HCT116 (cell line): ENCODE measurements at regions not wholly inside any gene's neighbourhood (a gene's known extent, or its start where the extent isn't known, plus 50 kb on each side); places are given as distances from the start of the nearest gene placed in this dataset.

Experiments
- ATAC-seq: fragments of 200-7000 bp; cut with Tn5 transposase; 2 replicates; pipeline ENCODE4 v1.9.1; 2020; ENCODE audit warnings: mild to moderate bottlenecking, moderate library complexity
- BruUV-seq: library from RNA; stranded (reverse); fragments of 400-500 nt; replicated peaks from 2 replicates; lab custom pipeline; 2021; lab: Mats Ljungman, UMichigan
- CTCF ChIA-PET: fragments of 300-600 bp; sonication (Branson Sonifier 250); formaldehyde crosslinking; loops from one replicate; lab custom pipeline; 2021; ENCODE audit warnings: antibody characterized with exemption; lab: Charles Lee
- POLR2A ChIA-PET: fragments of 300-600, 350-600 bp; sonication (Branson Sonifier 250); formaldehyde crosslinking; loops from one replicate; lab custom pipeline; 2021; ENCODE audit warnings: antibody characterized with exemption; lab: Charles Lee
- RAD21 ChIA-PET, 2 experiments: fragments of 300-600 bp; sonication (Branson Sonifier 250); formaldehyde crosslinking; loops; one replicate each; lab custom pipeline; 2023; ENCODE audit warnings: low total read pairs in 2 of 2; ENCODE audit not compliant: uncharacterized antibody in 2 of 2, unreplicated experiment in 2 of 2, low non-redundant PET in 1 of 2; lab: Charles Lee
- DNase-seq: peaks from one replicate; pipeline ENCODE4 v3.0.0-alpha.2; 2010; ENCODE audit warnings: low read depth, low spot score
- H2AFZ ChIP-seq: fragments of 200-600 bp; shearing (Covaris generic), sonication (generic); 2 replicates; pipeline ENCODE4 v1.6.1; 2017; ENCODE audit warnings: low read depth, mixed run types, mixed read lengths, antibody characterized with exemption, low read length; ENCODE audit not compliant: poor library complexity, severe bottlenecking
- H3K27ac ChIP-seq: 2 replicates; pipeline ENCODE4 v1.5.1; 2012; ENCODE audit warnings: low read depth, low read length
- H3K27me3 ChIP-seq: fragments of 200-600 bp; sonication (generic); 2 replicates; pipeline ENCODE4 v1.6.1; 2016; ENCODE audit warnings: mixed run types, low read length, mixed read lengths; ENCODE audit not compliant: insufficient read depth
- H3K36me3 ChIP-seq, 2 experiments: fragments of 200-500 bp in 1 of 2; fragments of 200-600 bp in 1 of 2; sonication (Bioruptor generic) in 1 of 2; sonication (generic) in 1 of 2; 2 replicates each; pipeline versions ENCODE4 v1.5.1 to v1.6.1; 2014 to 2016; ENCODE audit warnings: low read length in 2 of 2, inconsistent platforms in 1 of 2, mixed read lengths in 1 of 2, mixed run types in 1 of 2; ENCODE audit not compliant: insufficient read depth in 2 of 2, control insufficient read depth in 1 of 2
- H3K4me1 ChIP-seq, 2 experiments: fragments of 200-600 bp in 1 of 2; sonication (generic) in 1 of 2; 2 replicates each; pipeline versions ENCODE4 v1.5.1 to v1.6.1; 2012 to 2017; ENCODE audit warnings: low read length in 2 of 2, inconsistent platforms in 1 of 2, mild to moderate bottlenecking in 1 of 2, mixed read lengths in 1 of 2, mixed run types in 1 of 2, moderate library complexity in 1 of 2; ENCODE audit not compliant: insufficient read depth in 2 of 2, control insufficient read depth in 1 of 2
- H3K4me2 ChIP-seq: fragments of 200-600 bp; sonication (generic); 2 replicates; pipeline ENCODE4 v1.6.1; 2017; ENCODE audit warnings: mixed run types, low read length, mixed read lengths
- H3K4me3 ChIP-seq, 2 experiments: fragments of 200-600 bp in 1 of 2; sonication (generic) in 1 of 2; replicated peaks in 1 of 2; 2 replicates each; pipeline ENCODE4 v1.5.1; 2011 to 2016; ENCODE audit warnings: low read length in 2 of 2, control low read depth in 1 of 2, low read depth in 1 of 2, mild to moderate bottlenecking in 1 of 2, mixed read lengths in 1 of 2, mixed run types in 1 of 2
- H3K79me2 ChIP-seq: fragments of 200-600 bp; sonication (generic); 2 replicates; pipeline ENCODE4 v1.6.1; 2017; ENCODE audit warnings: mild to moderate bottlenecking, mixed run types, low read length, moderate library complexity, mixed read lengths; ENCODE audit not compliant: insufficient read depth
- H3K9ac ChIP-seq: fragments of 200-600 bp; sonication (generic); 2 replicates; pipeline ENCODE4 v1.6.1; 2016; ENCODE audit warnings: low read length, mixed read lengths
- H3K9me2 ChIP-seq: fragments of 200-600 bp; sonication (generic), shearing (Covaris generic); 2 replicates; pipeline ENCODE4 v1.6.1; 2017; ENCODE audit warnings: mixed run types, mild to moderate bottlenecking, moderate library complexity; ENCODE audit not compliant: insufficient read depth
- H3K9me3 ChIP-seq, 2 experiments: fragments of 200-500 bp in 1 of 2; fragments of 200-600 bp in 1 of 2; sonication (Bioruptor generic) in 1 of 2; sonication (generic) in 1 of 2; 2 replicates each; pipeline ENCODE4 v1.6.1; 2014 to 2017; ENCODE audit warnings: low read length in 2 of 2, mixed read lengths in 2 of 2, inconsistent platforms in 1 of 2, low read depth in 1 of 2, mild to moderate bottlenecking in 1 of 2, mixed run types in 1 of 2, moderate library complexity in 1 of 2; ENCODE audit not compliant: control insufficient read depth in 1 of 2, insufficient read depth in 1 of 2
- H4K20me1 ChIP-seq: fragments of 200-600 bp; sonication (generic), shearing (Covaris generic); 2 replicates; pipeline ENCODE4 v1.6.1; 2017; ENCODE audit warnings: mixed run types, mild to moderate bottlenecking, moderate library complexity; ENCODE audit not compliant: insufficient read depth
- CBX3 ChIP-seq: IDR thresholded peaks from 2 replicates; pipeline ENCODE4 v1.6.1; 2012; ENCODE audit warnings: low read depth
- EGR1 ChIP-seq: IDR thresholded peaks from 2 replicates; pipeline ENCODE4 v1.6.1; 2012; ENCODE audit warnings: low read depth
- ELF1 ChIP-seq: IDR thresholded peaks from 2 replicates; pipeline ENCODE4 v1.6.1; 2012; ENCODE audit warnings: low read depth, borderline replicate concordance
- FOSL1 ChIP-seq: IDR thresholded peaks from 2 replicates; pipeline ENCODE4 v1.6.1; 2012; ENCODE audit warnings: low read depth
- POLR2A ChIP-seq: IDR thresholded peaks from 2 replicates; pipeline ENCODE4 v1.7.0; 2011; ENCODE audit warnings: borderline replicate concordance; ENCODE audit not compliant: insufficient read depth, insufficient read length; ENCODE audit errors: extremely low read depth
- POLR2AphosphoS5 ChIP-seq: IDR thresholded peaks from 2 replicates; pipeline ENCODE4 v1.6.1; 2011; ENCODE audit warnings: mild to moderate bottlenecking, low read depth, low read length, moderate library complexity
- SIN3A ChIP-seq: IDR thresholded peaks from 2 replicates; pipeline ENCODE4 v1.6.1; 2012; ENCODE audit warnings: low read depth
- SRF ChIP-seq: IDR thresholded peaks from 2 replicates; pipeline ENCODE4 v1.6.1; 2012; ENCODE audit warnings: low read depth
- intact Hi-C: fragments of 100-400 bp; cut with micrococcal nuclease; formaldehyde crosslinking; loops from 2 replicates; pipeline ENCODE4 v1.10.0; 2022
- TF ChIP-seq, protein P1 (sequence below), 3 experiments: fragments of 200-600 bp in 1 of 3; sonication (generic) in 1 of 3; IDR thresholded peaks in 2 of 3; conservative IDR thresholded peaks in 1 of 3; 2 replicates each; pipeline ENCODE4 v1.5.1; 2012 to 2017; ENCODE audit warnings: low read depth in 2 of 3, low read length in 2 of 3, antibody characterized with exemption in 1 of 3, borderline replicate concordance in 1 of 3, control low read depth in 1 of 3, mild to moderate bottlenecking in 1 of 3, mixed read lengths in 1 of 3, mixed run types in 1 of 3, moderate library complexity in 1 of 3; ENCODE audit not compliant: insufficient read depth in 1 of 3
- TF ChIP-seq, protein P2 (sequence below): IDR thresholded peaks from 2 replicates; pipeline ENCODE4 v1.6.1; 2012
- TF ChIP-seq, protein P3 (sequence below): IDR thresholded peaks from 2 replicates; pipeline ENCODE4 v1.6.1; 2012; ENCODE audit warnings: low read depth

DNA sequence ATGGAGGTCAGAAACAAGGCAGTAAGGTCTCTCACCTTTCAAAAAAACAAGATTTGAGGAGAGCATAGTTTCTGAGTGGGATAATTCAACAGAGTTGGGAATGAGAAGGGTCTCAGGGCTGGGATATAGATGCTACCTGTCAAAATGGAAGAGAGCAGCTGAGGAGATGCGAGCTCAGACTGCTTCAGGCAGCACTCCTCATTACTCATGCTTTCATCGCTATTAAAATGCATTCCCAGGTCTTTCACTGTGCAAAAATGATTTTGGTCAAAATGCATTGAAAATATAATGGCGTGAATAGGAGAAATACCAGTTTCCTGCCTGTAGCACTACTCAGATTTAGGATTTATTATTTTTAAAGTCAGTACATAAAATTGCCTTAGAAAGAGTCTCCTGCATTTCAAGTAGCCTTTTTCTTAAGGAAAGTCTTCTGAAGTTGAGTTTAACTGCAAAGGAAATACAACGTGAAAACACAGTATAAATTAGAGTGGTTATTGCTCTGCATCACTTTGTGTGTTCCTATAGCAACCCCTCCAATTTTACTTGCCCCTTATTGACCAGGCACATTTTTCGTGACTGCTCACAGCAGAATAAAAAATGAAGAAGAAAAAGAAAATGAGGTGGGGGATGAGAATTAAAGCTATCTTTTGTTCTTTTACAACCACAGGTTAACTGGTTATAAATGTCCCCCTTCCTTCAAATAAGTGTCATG, 724.8 kb upstream of the SEMA6A start:
- Histone ChIP-seq H3K27ac (no peak overlapping the region), H3K9me2 (no peaks in the 10 kb centered on the region), H3K27me3 (no peaks in the 10 kb centered on the region), H3K4me2 (no peak overlapping the region), H3K4me1 (no peaks in the 10 kb centered on the region), H3K9me3 (no peaks in the 10 kb centered on the region), H3K79me2 (no peaks in the 10 kb centered on the region), H3K36me3 (no peaks in the 10 kb centered on the region), H3K9ac (no peak overlapping the region), H4K20me1 (no peaks in the 10 kb centered on the region), H3K4me3 (no peak overlapping the region), H2AFZ (no peak overlapping the region)
- TF ChIP-seq, protein P1, sequence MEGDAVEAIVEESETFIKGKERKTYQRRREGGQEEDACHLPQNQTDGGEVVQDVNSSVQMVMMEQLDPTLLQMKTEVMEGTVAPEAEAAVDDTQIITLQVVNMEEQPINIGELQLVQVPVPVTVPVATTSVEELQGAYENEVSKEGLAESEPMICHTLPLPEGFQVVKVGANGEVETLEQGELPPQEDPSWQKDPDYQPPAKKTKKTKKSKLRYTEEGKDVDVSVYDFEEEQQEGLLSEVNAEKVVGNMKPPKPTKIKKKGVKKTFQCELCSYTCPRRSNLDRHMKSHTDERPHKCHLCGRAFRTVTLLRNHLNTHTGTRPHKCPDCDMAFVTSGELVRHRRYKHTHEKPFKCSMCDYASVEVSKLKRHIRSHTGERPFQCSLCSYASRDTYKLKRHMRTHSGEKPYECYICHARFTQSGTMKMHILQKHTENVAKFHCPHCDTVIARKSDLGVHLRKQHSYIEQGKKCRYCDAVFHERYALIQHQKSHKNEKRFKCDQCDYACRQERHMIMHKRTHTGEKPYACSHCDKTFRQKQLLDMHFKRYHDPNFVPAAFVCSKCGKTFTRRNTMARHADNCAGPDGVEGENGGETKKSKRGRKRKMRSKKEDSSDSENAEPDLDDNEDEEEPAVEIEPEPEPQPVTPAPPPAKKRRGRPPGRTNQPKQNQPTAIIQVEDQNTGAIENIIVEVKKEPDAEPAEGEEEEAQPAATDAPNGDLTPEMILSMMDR (IDR thresholded peaks at IDR 0.05 in 2 of 3, conservative IDR thresholded peaks at IDR 0.05 in 1 of 3; ENCODE audit: borderline replicate concordance in 1 of 3, insufficient read depth in 1 of 3, low read depth in 2 of 3, low read length in 2 of 3): no peak
- no peak for TF ChIP-seq SRF
- TF ChIP-seq, protein P2, sequence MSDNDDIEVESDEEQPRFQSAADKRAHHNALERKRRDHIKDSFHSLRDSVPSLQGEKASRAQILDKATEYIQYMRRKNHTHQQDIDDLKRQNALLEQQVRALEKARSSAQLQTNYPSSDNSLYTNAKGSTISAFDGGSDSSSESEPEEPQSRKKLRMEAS: no peak
- no peak for TF ChIP-seq SIN3A
- TF ChIP-seq CBX3: no peak
- DNase-seq: no peak
- no TSS peak for BruUV-seq
- ATAC-seq: no peak
- ChIA-PET RAD21 (no interaction called here), CTCF (no interaction called here), POLR2A (no interaction called here)
- intact Hi-C loops: no loop called here

DNA sequence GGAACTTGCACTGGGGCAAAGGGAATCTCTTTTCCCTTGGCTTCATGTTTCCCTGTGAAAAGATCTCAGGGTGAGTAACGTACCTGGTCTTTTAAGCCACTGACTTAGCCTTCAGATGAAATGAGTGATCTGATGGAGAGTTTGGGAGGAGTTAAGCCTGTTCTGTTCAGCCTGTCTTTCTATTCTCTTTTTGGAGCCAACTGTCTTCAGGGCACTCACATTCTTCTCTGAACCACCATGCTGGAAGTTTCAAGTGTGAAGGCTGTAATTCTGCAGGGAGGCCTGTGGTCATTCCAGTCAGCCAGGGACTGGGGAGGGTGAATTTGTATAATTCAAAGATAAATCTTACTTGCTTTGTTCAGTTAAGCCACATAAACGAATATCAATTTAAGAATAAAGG, 722.2 kb upstream of the SEMA6A start:
- Histone ChIP-seq H2AFZ (no peak overlapping the region), H3K79me2 (no peaks in the 10 kb centered on the region), H3K36me3 (no peaks in the 10 kb centered on the region), H3K9me3 (no peaks in the 10 kb centered on the region), H3K4me2 (no peak overlapping the region), H3K4me1 (no peaks in the 10 kb centered on the region), H4K20me1 (no peaks in the 10 kb centered on the region), H3K27ac (no peak overlapping the region), H3K9me2 (no peaks in the 10 kb centered on the region), H3K9ac (no peak overlapping the region), H3K4me3 (no peak overlapping the region), H3K27me3 (no peaks in the 10 kb centered on the region)
- ATAC-seq (no peak), DNase-seq (no peak)
- BruUV-seq: no TSS peak
- ChIA-PET POLR2A (no interaction called here), RAD21 (no interaction called here), CTCF (no interaction called here)
- TF ChIP-seq FOSL1 (no peak), EGR1 (no peak), POLR2A (no peak), SIN3A (no peak), ELF1 (no peak), POLR2AphosphoS5 (no peak)
- TF ChIP-seq, protein P3, sequence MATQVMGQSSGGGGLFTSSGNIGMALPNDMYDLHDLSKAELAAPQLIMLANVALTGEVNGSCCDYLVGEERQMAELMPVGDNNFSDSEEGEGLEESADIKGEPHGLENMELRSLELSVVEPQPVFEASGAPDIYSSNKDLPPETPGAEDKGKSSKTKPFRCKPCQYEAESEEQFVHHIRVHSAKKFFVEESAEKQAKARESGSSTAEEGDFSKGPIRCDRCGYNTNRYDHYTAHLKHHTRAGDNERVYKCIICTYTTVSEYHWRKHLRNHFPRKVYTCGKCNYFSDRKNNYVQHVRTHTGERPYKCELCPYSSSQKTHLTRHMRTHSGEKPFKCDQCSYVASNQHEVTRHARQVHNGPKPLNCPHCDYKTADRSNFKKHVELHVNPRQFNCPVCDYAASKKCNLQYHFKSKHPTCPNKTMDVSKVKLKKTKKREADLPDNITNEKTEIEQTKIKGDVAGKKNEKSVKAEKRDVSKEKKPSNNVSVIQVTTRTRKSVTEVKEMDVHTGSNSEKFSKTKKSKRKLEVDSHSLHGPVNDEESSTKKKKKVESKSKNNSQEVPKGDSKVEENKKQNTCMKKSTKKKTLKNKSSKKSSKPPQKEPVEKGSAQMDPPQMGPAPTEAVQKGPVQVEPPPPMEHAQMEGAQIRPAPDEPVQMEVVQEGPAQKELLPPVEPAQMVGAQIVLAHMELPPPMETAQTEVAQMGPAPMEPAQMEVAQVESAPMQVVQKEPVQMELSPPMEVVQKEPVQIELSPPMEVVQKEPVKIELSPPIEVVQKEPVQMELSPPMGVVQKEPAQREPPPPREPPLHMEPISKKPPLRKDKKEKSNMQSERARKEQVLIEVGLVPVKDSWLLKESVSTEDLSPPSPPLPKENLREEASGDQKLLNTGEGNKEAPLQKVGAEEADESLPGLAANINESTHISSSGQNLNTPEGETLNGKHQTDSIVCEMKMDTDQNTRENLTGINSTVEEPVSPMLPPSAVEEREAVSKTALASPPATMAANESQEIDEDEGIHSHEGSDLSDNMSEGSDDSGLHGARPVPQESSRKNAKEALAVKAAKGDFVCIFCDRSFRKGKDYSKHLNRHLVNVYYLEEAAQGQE: no peak
- TF ChIP-seq, protein P1 (IDR thresholded peaks at IDR 0.05 in 2 of 3, conservative IDR thresholded peaks at IDR 0.05 in 1 of 3; ENCODE audit: borderline replicate concordance in 1 of 3, insufficient read depth in 1 of 3, low read depth in 2 of 3, low read length in 2 of 3): no peak
- TF ChIP-seq, protein P2: no peak
- intact Hi-C loops: no loop called here
